ENCODE measurements at regions not wholly inside any gene's neighbourhood (a gene's known extent, or its start where the extent isn't known, plus 50 kb on each side); places are given as distances from the start of the nearest gene placed in this dataset.

GRCh38 chr11:15535414-15535813, 420.7 kb downstream of the INSC start:
- Histone ChIP-seq H4K20me1 (ENCODE audit: insufficient read depth, low read length) (no peaks in the 10 kb centered on the region), H3K27ac (ENCODE audit: extremely low read length, insufficient read depth, low read length) (no peak overlapping the region), H3K4me1 (ENCODE audit: insufficient read depth, low read length) (no peaks in the 10 kb centered on the region), H3K36me3 (replicated peaks in 1 of 2; ENCODE audit: control insufficient read depth in 1 of 2, insufficient read depth in 2 of 2, low read length in 2 of 2) (no peaks in the 10 kb centered on the region), H3K79me2 (ENCODE audit: insufficient read depth, low read length) (no peaks in the 10 kb centered on the region), H3K9ac (ENCODE audit: insufficient read depth, low read depth, low read length) (no peak overlapping the region), H2AFZ (ENCODE audit: low read length) (no peak overlapping the region), H3K9me3 (ENCODE audit: low read length) (no peaks in the 10 kb centered on the region), H3K4me3 (replicated peaks in 1 of 3; ENCODE audit: insufficient read depth in 1 of 3, low read depth in 2 of 3, low read length in 3 of 3) (no peak overlapping the region), H3K27me3 (ENCODE audit: control insufficient read depth in 1 of 2, insufficient read depth in 2 of 2, low read length in 2 of 2) (no peaks in the 10 kb centered on the region; a peak in 1 of 5 replicates), H3K4me2 (ENCODE audit: low read depth, low read length) (no peak overlapping the region)
- in situ Hi-C loops (cut with HindIII; ENCODE audit: extremely low pct_ligation_motif_present, low pct_unique_long_range_greater_than_20kb): no loop called here
- ChIA-PET POLR2A (no interaction called here), CTCF (ENCODE audit: low intra/inter-chr PET ratio, low total read pairs) (no interaction called here)
- no peak for ATAC-seq
- intact Hi-C loops (cut with micrococcal nuclease; ENCODE audit: unreplicated experiment): no loop called here
- FAIRE-seq: no peak
- no TSS peak for BruUV-seq (replicated peaks)
- no peak for DNase-seq (ENCODE audit: low spot score)
- WGBS (ENCODE audit: low lambda C conversion rate): 20% methylated on average over 7 of the region's 7 CpGs
- TF ChIP-seq FIP1L1 (IDR thresholded peaks at IDR 0.05; ENCODE audit: borderline replicate concordance, insufficient read depth, low read depth, low read length) (no peak), ZNF274 (CRISPR knock-in tag; IDR thresholded peaks at IDR 0.05) (no peak), ZNF839 (CRISPR knock-in tag; IDR thresholded peaks at IDR 0.05; ENCODE audit: borderline replicate concordance) (no peak), BORCS8-MEF2B (CRISPR knock-in tag; IDR thresholded peaks at IDR 0.05) (no peak), ZNF124 (CRISPR knock-in tag; IDR thresholded peaks at IDR 0.05) (no peak), ZNF724P (CRISPR knock-in tag; IDR thresholded peaks at IDR 0.05; ENCODE audit: borderline replicate concordance) (no peak), ZNF792 (CRISPR knock-in tag; IDR thresholded peaks at IDR 0.05) (no peak), ELF4 (CRISPR knock-in tag; IDR thresholded peaks at IDR 0.05; ENCODE audit: borderline replicate concordance) (no peak), RBFOX2 (IDR thresholded peaks at IDR 0.05; ENCODE audit: low read depth, low read length) (no peak)
- TF ChIP-seq, protein P1, sequence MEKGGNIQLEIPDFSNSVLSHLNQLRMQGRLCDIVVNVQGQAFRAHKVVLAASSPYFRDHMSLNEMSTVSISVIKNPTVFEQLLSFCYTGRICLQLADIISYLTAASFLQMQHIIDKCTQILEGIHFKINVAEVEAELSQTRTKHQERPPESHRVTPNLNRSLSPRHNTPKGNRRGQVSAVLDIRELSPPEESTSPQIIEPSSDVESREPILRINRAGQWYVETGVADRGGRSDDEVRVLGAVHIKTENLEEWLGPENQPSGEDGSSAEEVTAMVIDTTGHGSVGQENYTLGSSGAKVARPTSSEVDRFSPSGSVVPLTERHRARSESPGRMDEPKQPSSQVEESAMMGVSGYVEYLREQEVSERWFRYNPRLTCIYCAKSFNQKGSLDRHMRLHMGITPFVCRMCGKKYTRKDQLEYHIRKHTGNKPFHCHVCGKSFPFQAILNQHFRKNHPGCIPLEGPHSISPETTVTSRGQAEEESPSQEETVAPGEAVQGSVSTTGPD (CRISPR knock-in tag; IDR thresholded peaks at IDR 0.05): no peak
